HG03064 (cell line): ENCODE measurements at regions not wholly inside any gene's neighbourhood (a gene's known extent, or its start where the extent isn't known, plus 50 kb on each side); places are given as distances from the start of the nearest gene placed in this dataset.
"Not testable (repeated sequence)": the region's sequence is repeated elsewhere in the genome, so short reads cannot be mapped to it uniquely, and the experiment has no call there.

ENCODE experiments used
- ATAC-seq: cut with Tn5 transposase; IDR thresholded peaks from one replicate; pipeline ENCODE4 v1.9.1; 2021; ENCODE audit warnings: low read depth; ENCODE audit not compliant: unreplicated experiment

GRCh38 chr7:47093320-47094234 lies 488.3 kb downstream of the TNS3 start:
- no peak for ATAC-seq

GRCh38 chr7:47092336-47092735 lies 489.6 kb downstream of the TNS3 start:
- no peak for ATAC-seq

GRCh38 chr7:47091141-47091540 lies 490.8 kb downstream of the TNS3 start:
- no peak for ATAC-seq

GRCh38 chr7:47089461-47089860 lies 492.4 kb downstream of the TNS3 start:
- no peak for ATAC-seq

- no peak for ATAC-seq
Observed at GRCh38 chr7:47089068-47089417, 492.9 kb downstream of the TNS3 start.

- no peak for ATAC-seq
Observed at GRCh38 chr7:47088329-47089067, 493.4 kb downstream of the TNS3 start.

- ATAC-seq = no peak
Observed at GRCh38 chr7:47087866-47088265, 494.0 kb downstream of the TNS3 start.

- no peak for ATAC-seq
Observed at GRCh38 chr7:47085491-47086275, 496.2 kb downstream of the TNS3 start.

- ATAC-seq = no peak
Observed at GRCh38 chr7:47083476-47084250, 498.2 kb downstream of the TNS3 start.

- ATAC-seq = no peak
Observed at GRCh38 chr7:47080816-47081215, 501.1 kb downstream of the TNS3 start.

GRCh38 chr7:47078241-47078640 lies 503.7 kb downstream of the TNS3 start:
- ATAC-seq = no peak

- ATAC-seq = no peak
Observed at GRCh38 chr7:47074702-47075153, 507.2 kb downstream of the TNS3 start.

- ATAC-seq = no peak
Observed at GRCh38 chr7:47073284-47073683, 508.6 kb downstream of the TNS3 start.

- no peak for ATAC-seq
Observed at GRCh38 chr7:47071866-47072265, 510.0 kb downstream of the TNS3 start.

- no peak for ATAC-seq
Observed at GRCh38 chr7:47069385-47070076, 512.4 kb downstream of the TNS3 start.

- ATAC-seq = no peak
Observed at GRCh38 chr7:47066976-47067614, 514.8 kb downstream of the TNS3 start.

- no peak for ATAC-seq
Observed at GRCh38 chr7:47056731-47057130, 525.2 kb downstream of the TNS3 start.

GRCh38 chr7:47052541-47053208 lies 529.2 kb downstream of the TNS3 start:
- not testable (repeated sequence) for ATAC-seq
